ENCODE measurements at regions not wholly inside any gene's neighbourhood (a gene's known extent, or its start where the extent isn't known, plus 50 kb on each side); places are given as distances from the start of the nearest gene placed in this dataset.

- TF ChIP-seq, protein P1, sequence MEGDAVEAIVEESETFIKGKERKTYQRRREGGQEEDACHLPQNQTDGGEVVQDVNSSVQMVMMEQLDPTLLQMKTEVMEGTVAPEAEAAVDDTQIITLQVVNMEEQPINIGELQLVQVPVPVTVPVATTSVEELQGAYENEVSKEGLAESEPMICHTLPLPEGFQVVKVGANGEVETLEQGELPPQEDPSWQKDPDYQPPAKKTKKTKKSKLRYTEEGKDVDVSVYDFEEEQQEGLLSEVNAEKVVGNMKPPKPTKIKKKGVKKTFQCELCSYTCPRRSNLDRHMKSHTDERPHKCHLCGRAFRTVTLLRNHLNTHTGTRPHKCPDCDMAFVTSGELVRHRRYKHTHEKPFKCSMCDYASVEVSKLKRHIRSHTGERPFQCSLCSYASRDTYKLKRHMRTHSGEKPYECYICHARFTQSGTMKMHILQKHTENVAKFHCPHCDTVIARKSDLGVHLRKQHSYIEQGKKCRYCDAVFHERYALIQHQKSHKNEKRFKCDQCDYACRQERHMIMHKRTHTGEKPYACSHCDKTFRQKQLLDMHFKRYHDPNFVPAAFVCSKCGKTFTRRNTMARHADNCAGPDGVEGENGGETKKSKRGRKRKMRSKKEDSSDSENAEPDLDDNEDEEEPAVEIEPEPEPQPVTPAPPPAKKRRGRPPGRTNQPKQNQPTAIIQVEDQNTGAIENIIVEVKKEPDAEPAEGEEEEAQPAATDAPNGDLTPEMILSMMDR (IDR thresholded peaks at IDR 0.05): no peak
- DNase-seq (ENCODE audit: low spot score): no peak
- Histone ChIP-seq H3K4me3 (no peak overlapping the region), H3K27ac (no peak overlapping the region)
These were observed 189.8 kb upstream of the FOXQ1 start for GRCh38 chr6:1122083-1122482.

DNA sequence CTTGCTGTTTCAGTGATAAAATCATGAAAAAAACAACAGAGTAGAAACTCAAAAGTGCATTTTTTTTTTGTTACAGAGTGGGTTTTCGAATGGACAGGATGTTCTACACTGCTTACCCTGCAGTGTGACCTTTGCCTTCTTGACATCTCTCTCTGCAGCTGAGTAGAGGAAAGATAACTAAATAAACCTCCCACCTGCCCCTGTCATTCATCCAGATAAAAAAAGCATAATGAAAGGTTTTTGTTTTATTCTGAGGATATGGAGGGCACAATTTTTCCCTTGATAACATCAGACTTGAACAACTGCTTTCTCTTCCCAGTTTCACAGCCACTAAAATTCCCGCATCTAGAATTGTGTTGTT lies 193.6 kb upstream of the FOXQ1 start:
- no peak overlapping the region for H3K4me3 ChIP-seq
- TF ChIP-seq, protein P1 (IDR thresholded peaks at IDR 0.05): no peak
- DNase-seq (ENCODE audit: low spot score): no peak
- no peak overlapping the region for H3K27ac ChIP-seq

GRCh38 chr6:1117530-1118286 lies 194.2 kb upstream of the FOXQ1 start:
- no peak for DNase-seq (ENCODE audit: low spot score)
- TF ChIP-seq, protein P1 (IDR thresholded peaks at IDR 0.05): no peak
- H3K4me3 ChIP-seq: no peak overlapping the region
- H3K27ac ChIP-seq: no peak overlapping the region

DNA sequence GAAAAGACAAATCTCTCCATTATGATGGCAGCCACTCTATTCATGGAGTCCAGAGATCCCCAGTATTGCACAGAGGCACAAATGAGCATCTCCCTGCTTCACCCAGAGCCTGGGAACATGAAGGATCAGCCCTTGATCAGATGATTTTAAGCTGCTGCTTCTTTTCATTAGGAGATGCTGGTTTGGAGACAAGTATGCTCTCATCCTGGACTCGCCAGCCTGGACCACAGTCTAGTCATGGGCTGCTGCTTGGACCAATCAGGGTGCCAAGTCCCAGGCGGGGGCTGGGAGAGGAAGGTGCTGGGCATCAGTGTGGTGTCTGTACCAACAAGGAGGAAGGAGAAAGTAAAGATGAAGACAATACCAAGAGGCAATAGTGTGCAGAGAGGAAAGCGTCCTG lies 195.7 kb upstream of the FOXQ1 start:
- TF ChIP-seq, protein P1 (IDR thresholded peaks at IDR 0.05): no peak
- Histone ChIP-seq H3K27ac (no peak overlapping the region), H3K4me3 (no peak overlapping the region)
- no peak for DNase-seq (ENCODE audit: low spot score)

GRCh38 chr6:1113916-1114540 lies 197.9 kb upstream of the FOXQ1 start:
- Histone ChIP-seq H3K4me3 (no peak overlapping the region), H3K27ac (no peak overlapping the region)
- no peak for DNase-seq (ENCODE audit: low spot score)
- TF ChIP-seq, protein P1 (IDR thresholded peaks at IDR 0.05): no peak

- no peak for DNase-seq (ENCODE audit: low spot score)
- TF ChIP-seq, protein P1 (IDR thresholded peaks at IDR 0.05): no peak
- no peak overlapping the region for H3K4me3 ChIP-seq
- H3K27ac ChIP-seq: no peak overlapping the region
These were observed 200.5 kb upstream of the FOXQ1 start for GRCh38 chr6:1111361-1111760.

- no peak for DNase-seq (ENCODE audit: low spot score)
- H3K27ac ChIP-seq: no peak overlapping the region
- TF ChIP-seq, protein P1 (IDR thresholded peaks at IDR 0.05): no peak
- H3K4me3 ChIP-seq: no peak overlapping the region
These were observed 201.0 kb upstream of the FOXQ1 start for GRCh38 chr6:1110941-1111349.
